Transverse colon (tissue), 4 donors: ENCODE measurements at regions not wholly inside any gene's neighbourhood (a gene's known extent, or its start where the extent isn't known, plus 50 kb on each side); places are given as distances from the start of the nearest gene placed in this dataset.

Experiments
- DNase-seq: peaks from one replicate; pipeline ENCODE4 v3.0.0-alpha.2; 2019
- H3K27ac ChIP-seq, 4 donors: fragments of 200-600 bp; sonication (generic); 2 replicates each; pipeline ENCODE4 v1.5.1; 2016 to 2018; ENCODE audit warnings: inconsistent platforms in 4 of 4
- H3K27me3 ChIP-seq: fragments of 200-600 bp; sonication (generic); 2 replicates; pipeline ENCODE4 v1.5.1; 2017; ENCODE audit warnings: inconsistent platforms
- H3K36me3 ChIP-seq, 4 donors: fragments of 200-600 bp; sonication (generic); 2 replicates each; pipeline ENCODE4 v1.5.1; 2017 to 2019; ENCODE audit warnings: inconsistent platforms in 4 of 4
- H3K4me1 ChIP-seq, 4 donors: fragments of 200-600 bp; sonication (generic); 2 replicates each; pipeline ENCODE4 v1.5.1; 2017 to 2020; ENCODE audit warnings: inconsistent platforms in 4 of 4
- H3K4me3 ChIP-seq, 4 donors: fragments of 200-600 bp; sonication (generic); 1 replicate in 1 of 4; 2 replicates in 3 of 4; pipeline versions ENCODE4 v1.5.1 to v1.6.1; 2017 to 2019; ENCODE audit warnings: inconsistent platforms in 4 of 4
- H3K9me3 ChIP-seq, 2 donors: fragments of 200-600 bp; sonication (generic); 2 replicates each; pipeline ENCODE4 v1.5.1; 2017 to 2019; ENCODE audit warnings: inconsistent platforms in 2 of 2
- CTCF ChIP-seq, 5 experiments: fragments of 200-600 bp in 3 of 5; fragments of 450-650 bp in 2 of 5; sonication (generic) in 3 of 5; IDR thresholded peaks; 1 replicate in 2 of 5; 2 replicates in 3 of 5; pipeline ENCODE4 v1.5.1; 2016 to 2017; ENCODE audit warnings: antibody characterized with exemption in 5 of 5, inconsistent platforms in 3 of 5, mild to moderate bottlenecking in 2 of 5, moderate library complexity in 1 of 5
- EP300 ChIP-seq: sonication (generic); formaldehyde crosslinking; IDR thresholded peaks from one replicate; pipeline ENCODE4 v1.6.1; 2017; ENCODE audit warnings: antibody characterized with exemption, low read depth
- POLR2A ChIP-seq: fragments of 450-650 bp; IDR thresholded peaks from one replicate; pipeline ENCODE4 v1.6.1; 2016; ENCODE audit warnings: antibody characterized with exemption, mild to moderate bottlenecking, moderate library complexity
- POLR2AphosphoS5 ChIP-seq, 3 donors: sonication (generic); formaldehyde crosslinking; IDR thresholded peaks; one replicate each; pipeline ENCODE4 v1.6.1; 2016; ENCODE audit warnings: antibody characterized with exemption in 3 of 3
- WGBS, 2 donors: methylation state at CpG; one replicate each; pipeline ENCODE4 v1.1.5; 2018; ENCODE audit warnings: low coverage in 1 of 2; 5-methylcytosine and 5-hydroxymethylcytosine counted together
- in situ Hi-C, 4 donors: fragments of 200-750 bp; cut with MboI; loops; one replicate each; pipeline versions ENCODE4 v1.15.0 to v1.15.1; 2017; ENCODE audit warnings: low sequenced_read_pairs in 3 of 4, low pct_ligation_motif_present in 1 of 4, low pct_unique_long_range_greater_than_20kb in 1 of 4
- intact Hi-C: fragments of 100-400 bp; cut with DNase I; formaldehyde crosslinking; loops from one replicate; pipeline ENCODE4 v1.15.1; 2023; ENCODE audit warnings: low total_unique reads

- no peaks in the 10 kb centered on the region for H3K36me3 ChIP-seq
- in situ Hi-C loops (no loop called here), intact Hi-C loops (no loop called here)
- H3K4me3 ChIP-seq: no peak overlapping the region
- TF ChIP-seq CTCF (IDR thresholded peaks at IDR 0.05): no peak
- no peak for TF ChIP-seq POLR2AphosphoS5 (IDR thresholded peaks at IDR 0.05)
- no peak for TF ChIP-seq EP300
- no peak for TF ChIP-seq POLR2A
- DNase-seq: no peak
- no peaks in the 10 kb centered on the region for H3K9me3 ChIP-seq
- H3K4me1 ChIP-seq: no peaks in the 10 kb centered on the region
- H3K27ac ChIP-seq: no peak overlapping the region
- no peaks in the 10 kb centered on the region for H3K27me3 ChIP-seq
- WGBS, 2 donors: 71 to 76% methylated on average over 4 of the region's 4 CpGs
Measured at GRCh38 chr5:105903069-105903468, 1767.7 kb downstream of the EFNA5 start.

- no peak for DNase-seq
- WGBS, 2 donors: 71 to 78% methylated on average over 1 to 3 of the region's 3 CpGs
- intact Hi-C loops: no loop called here
- in situ Hi-C loops: no loop called here
- Histone ChIP-seq H3K9me3 (no peaks in the 10 kb centered on the region), H3K36me3 (no peaks in the 10 kb centered on the region), H3K27me3 (no peaks in the 10 kb centered on the region), H3K4me1 (no peaks in the 10 kb centered on the region), H3K27ac (no peak overlapping the region), H3K4me3 (no peak overlapping the region)
- TF ChIP-seq CTCF (IDR thresholded peaks at IDR 0.05) (no peak), POLR2AphosphoS5 (IDR thresholded peaks at IDR 0.05) (no peak), EP300 (no peak), POLR2A (no peak)
Measured at GRCh38 chr5:105899726-105900125, 1771.0 kb downstream of the EFNA5 start.

- 42 to 51% methylated on average over 4 of the region's 4 CpGs for WGBS, 2 donors
- Histone ChIP-seq H3K27ac (no peak overlapping the region), H3K4me1 (no peaks in the 10 kb centered on the region), H3K4me3 (no peak overlapping the region), H3K27me3 (no peaks in the 10 kb centered on the region), H3K36me3 (no peaks in the 10 kb centered on the region), H3K9me3 (no peaks in the 10 kb centered on the region)
- DNase-seq: no peak
- TF ChIP-seq POLR2A: no peak
- no peak for TF ChIP-seq CTCF (IDR thresholded peaks at IDR 0.05)
- TF ChIP-seq EP300: no peak
- no peak for TF ChIP-seq POLR2AphosphoS5 (IDR thresholded peaks at IDR 0.05)
- intact Hi-C loops (no loop called here), in situ Hi-C loops (no loop called here)
Measured at GRCh38 chr5:105898183-105898582, 1772.6 kb downstream of the EFNA5 start.

- WGBS, 2 donors: 69 to 100% methylated on average over 1 of the region's 1 CpG
- H3K27me3 ChIP-seq: no peaks in the 10 kb centered on the region
- no peak for DNase-seq
- TF ChIP-seq EP300 (no peak), CTCF (IDR thresholded peaks at IDR 0.05) (no peak), POLR2A (no peak), POLR2AphosphoS5 (IDR thresholded peaks at IDR 0.05) (no peak)
- in situ Hi-C loops: no loop called here
- H3K9me3 ChIP-seq: no peaks in the 10 kb centered on the region
- no peaks in the 10 kb centered on the region for H3K4me1 ChIP-seq
- no peaks in the 10 kb centered on the region for H3K36me3 ChIP-seq
- H3K27ac ChIP-seq: no peak overlapping the region
- no peak overlapping the region for H3K4me3 ChIP-seq
- intact Hi-C loops: no loop called here
Measured at GRCh38 chr5:105885266-105885665, 1785.5 kb downstream of the EFNA5 start.
